ENCODE measurements at regions not wholly inside any gene's neighbourhood (a gene's known extent, or its start where the extent isn't known, plus 50 kb on each side); places are given as distances from the start of the nearest gene placed in this dataset.

- Mint-ChIP-seq H3K27ac (ENCODE audit: unreplicated experiment) (no peak overlapping the region), H3K36me3 (ENCODE audit: unreplicated experiment) (no peaks in the 10 kb centered on the region), H3K4me3 (ENCODE audit: unreplicated experiment) (no peak overlapping the region), H3K9me3 (ENCODE audit: unreplicated experiment) (peaks cover 2% of the 10 kb centered on the region), H3K4me1 (ENCODE audit: unreplicated experiment) (peaks cover 4% of the 10 kb centered on the region), H3K27me3 (ENCODE audit: unreplicated experiment) (no peaks in the 10 kb centered on the region)
- TF ChIP-seq CTCF (IDR thresholded peaks at IDR 0.05), result no peak
- DNase-seq (ENCODE audit: extremely low spot score, unreplicated experiment), result no peak
Observed at GRCh38 chr12:25424211-25424731, 128.8 kb downstream of the LMNTD1 start.

GRCh38 chr12:25423355-25424050 is 129.6 kb downstream of the LMNTD1 start:
- no peak for TF ChIP-seq CTCF (IDR thresholded peaks at IDR 0.05)
- Mint-ChIP-seq H3K27me3 (ENCODE audit: unreplicated experiment) (no peaks in the 10 kb centered on the region), H3K27ac (ENCODE audit: unreplicated experiment) (no peak overlapping the region), H3K4me3 (ENCODE audit: unreplicated experiment) (no peak overlapping the region), H3K4me1 (ENCODE audit: unreplicated experiment) (peaks cover 4% of the 10 kb centered on the region), H3K9me3 (ENCODE audit: unreplicated experiment) (no peaks in the 10 kb centered on the region), H3K36me3 (ENCODE audit: unreplicated experiment) (no peaks in the 10 kb centered on the region)
- no peak for DNase-seq (ENCODE audit: extremely low spot score, unreplicated experiment)

- Mint-ChIP-seq H3K27ac (ENCODE audit: unreplicated experiment) (no peak overlapping the region), H3K4me3 (ENCODE audit: unreplicated experiment) (no peak overlapping the region), H3K9me3 (ENCODE audit: unreplicated experiment) (no peaks in the 10 kb centered on the region), H3K4me1 (ENCODE audit: unreplicated experiment) (peaks cover 4% of the 10 kb centered on the region), H3K36me3 (ENCODE audit: unreplicated experiment) (no peaks in the 10 kb centered on the region), H3K27me3 (ENCODE audit: unreplicated experiment) (no peaks in the 10 kb centered on the region)
- no peak for TF ChIP-seq CTCF (IDR thresholded peaks at IDR 0.05)
- DNase-seq (ENCODE audit: extremely low spot score, unreplicated experiment), result no peak
Observed at GRCh38 chr12:25422241-25422640, 130.8 kb downstream of the LMNTD1 start.

- TF ChIP-seq CTCF (IDR thresholded peaks at IDR 0.05), result no peak
- Mint-ChIP-seq H3K4me1 (ENCODE audit: unreplicated experiment) (peaks cover 4% of the 10 kb centered on the region), H3K27ac (ENCODE audit: unreplicated experiment) (no peak overlapping the region), H3K4me3 (ENCODE audit: unreplicated experiment) (no peak overlapping the region), H3K27me3 (ENCODE audit: unreplicated experiment) (no peaks in the 10 kb centered on the region), H3K36me3 (ENCODE audit: unreplicated experiment) (no peaks in the 10 kb centered on the region), H3K9me3 (ENCODE audit: unreplicated experiment) (no peaks in the 10 kb centered on the region)
- no peak for DNase-seq (ENCODE audit: extremely low spot score, unreplicated experiment)
Observed at GRCh38 chr12:25421651-25422167, 131.4 kb downstream of the LMNTD1 start.

GRCh38 chr12:25420116-25420515 is 133.0 kb downstream of the LMNTD1 start:
- no peak for DNase-seq (ENCODE audit: extremely low spot score, unreplicated experiment)
- H3K4me1 Mint-ChIP-seq (ENCODE audit: unreplicated experiment), result peaks cover 4% of the 10 kb centered on the region
- no peaks in the 10 kb centered on the region for H3K9me3 Mint-ChIP-seq (ENCODE audit: unreplicated experiment)
- no peak overlapping the region for H3K27ac Mint-ChIP-seq (ENCODE audit: unreplicated experiment)
- TF ChIP-seq CTCF (IDR thresholded peaks at IDR 0.05), result no peak
- H3K36me3 Mint-ChIP-seq (ENCODE audit: unreplicated experiment), result no peaks in the 10 kb centered on the region
- H3K27me3 Mint-ChIP-seq (ENCODE audit: unreplicated experiment), result no peaks in the 10 kb centered on the region
- no peak overlapping the region for H3K4me3 Mint-ChIP-seq (ENCODE audit: unreplicated experiment)
